Esophagus muscularis mucosa (tissue), 4 donors: ENCODE measurements at regions not wholly inside any gene's neighbourhood (a gene's known extent, or its start where the extent isn't known, plus 50 kb on each side); places are given as distances from the start of the nearest gene placed in this dataset.

Experiments used
- CTCF ChIP-seq, 3 experiments: fragments of 200-600 bp in 2 of 3; fragments of 450-650 bp in 1 of 3; sonication (generic) in 2 of 3; IDR thresholded peaks; one replicate each; pipeline ENCODE4 v1.5.1; 2017 to 2019; ENCODE audit warnings: antibody characterized with exemption in 3 of 3, mild to moderate bottlenecking in 2 of 3, moderate library complexity in 1 of 3
- EP300 ChIP-seq: sonication (generic); formaldehyde crosslinking; IDR thresholded peaks from one replicate; pipeline ENCODE4 v1.6.1; 2017; ENCODE audit warnings: antibody characterized with exemption
- POLR2A ChIP-seq: fragments of 450-650 bp; IDR thresholded peaks from one replicate; pipeline ENCODE4 v1.6.1; 2017; ENCODE audit warnings: antibody characterized with exemption, moderate library complexity, mild to moderate bottlenecking, low read depth
- POLR2AphosphoS5 ChIP-seq, 2 donors: sonication (generic); formaldehyde crosslinking; IDR thresholded peaks; one replicate each; pipeline ENCODE4 v1.6.1; 2017; ENCODE audit warnings: antibody characterized with exemption in 2 of 2

GRCh38 chr13:84933797-84934196 lies 865.4 kb downstream of the SLITRK6 start:
- TF ChIP-seq CTCF (IDR thresholded peaks at IDR 0.05) = no peak
- no peak for TF ChIP-seq POLR2AphosphoS5 (IDR thresholded peaks at IDR 0.05)
- no peak for TF ChIP-seq EP300
- no peak for TF ChIP-seq POLR2A
